A549 (cell line): ENCODE measurements at regions not wholly inside any gene's neighbourhood (a gene's known extent, or its start where the extent isn't known, plus 50 kb on each side); places are given as distances from the start of the nearest gene placed in this dataset.

Experiments used
- BCL3 ChIP-seq: fragments of >200 bp; sonication (Bioruptor Twin); formaldehyde crosslinking; IDR thresholded peaks from 3 replicates; pipeline ENCODE4 v1.6.1; 2016
- CTCF ChIP-seq: fragments of >200 bp; sonication (Bioruptor Twin); formaldehyde crosslinking; IDR thresholded peaks from 3 replicates; pipeline ENCODE4 v1.5.1; 2016
- POLR2A ChIP-seq: IDR thresholded peaks from 2 replicates; pipeline ENCODE4 v1.6.1; 2012; ENCODE audit warnings: mild to moderate bottlenecking, low read length
- RCOR1 ChIP-seq: fragments of 150-350 bp; IDR thresholded peaks from 2 replicates; pipeline ENCODE4 v1.6.1; 2014; ENCODE audit warnings: antibody characterized with exemption, low read length, low read depth
- RFX5 ChIP-seq: fragments of 450-650 bp; IDR thresholded peaks from 2 replicates; pipeline ENCODE4 v1.7.1; 2014; ENCODE audit warnings: antibody characterized with exemption, mild to moderate bottlenecking, moderate library complexity

- TF ChIP-seq CTCF (no peak), RCOR1 (no peak), RFX5 (no peak), POLR2A (no peak), BCL3 (no peak)
Measured at GRCh38 chr4:180814875-180815417, 1428.3 kb upstream of the TENM3 start.
